ENCODE measurements at regions not wholly inside any gene's neighbourhood (a gene's known extent, or its start where the extent isn't known, plus 50 kb on each side); places are given as distances from the start of the nearest gene placed in this dataset.
"Not testable (repeated sequence)": the region's sequence is repeated elsewhere in the genome, so short reads cannot be mapped to it uniquely, and the experiment has no call there.

DNA sequence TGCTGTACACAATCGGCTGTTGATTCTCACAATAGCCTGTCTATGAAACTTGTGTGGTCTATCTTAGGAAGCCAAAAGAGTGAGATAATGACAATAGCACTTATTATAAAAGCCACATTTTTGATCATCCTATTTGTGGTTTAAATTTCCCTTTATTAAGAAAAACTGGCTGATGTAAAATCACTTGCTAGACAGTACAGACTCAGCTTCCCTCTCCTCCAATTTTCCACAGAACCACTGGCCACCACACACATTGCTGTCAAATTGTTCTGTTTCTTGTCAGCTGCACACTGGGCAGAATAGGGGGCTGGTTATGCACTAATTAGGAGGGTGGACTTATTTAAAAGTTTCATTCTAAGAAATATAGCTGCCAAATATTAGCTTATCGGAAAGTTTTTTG lies 425.9 kb downstream of the EPHA3 start:
- no peak for DNase-seq (ENCODE audit: low read depth)

- DNase-seq (ENCODE audit: low read depth), result not testable (repeated sequence)
Observed at GRCh38 chr3:89554587-89554986, 447.2 kb downstream of the EPHA3 start.

GRCh38 chr3:89558711-89559110 lies 451.3 kb downstream of the EPHA3 start:
- DNase-seq (ENCODE audit: low read depth), result no peak

GRCh38 chr3:89560568-89560967 lies 453.1 kb downstream of the EPHA3 start:
- DNase-seq (ENCODE audit: low read depth), result peak; percentile 2

GRCh38 chr3:89562373-89562772 lies 455.0 kb downstream of the EPHA3 start:
- no peak for DNase-seq (ENCODE audit: low read depth)

DNA sequence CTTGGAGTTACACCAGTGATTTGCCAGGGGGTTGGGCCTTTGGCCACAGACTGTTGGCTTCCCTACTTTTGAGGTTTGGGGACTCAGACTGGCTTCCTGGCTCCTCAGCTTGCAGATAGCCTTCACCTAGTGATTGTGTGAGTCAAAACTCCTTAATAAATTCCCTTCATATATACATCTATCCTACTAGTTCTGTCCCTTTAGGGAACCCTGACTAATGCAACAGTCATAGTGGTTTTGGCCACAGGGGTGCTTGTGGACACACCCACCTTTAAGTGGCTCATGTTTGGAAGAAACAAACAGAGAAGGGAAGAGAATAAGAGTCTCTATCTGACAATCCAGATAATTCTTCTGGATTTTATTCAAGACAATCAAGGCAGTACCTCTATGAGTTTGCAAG lies 457.7 kb downstream of the EPHA3 start:
- DNase-seq (ENCODE audit: low read depth), result no peak

GRCh38 chr3:89570465-89570864 lies 463.0 kb downstream of the EPHA3 start:
- DNase-seq (ENCODE audit: low read depth), result no peak

GRCh38 chr3:89571298-89571697 lies 463.9 kb downstream of the EPHA3 start:
- DNase-seq (ENCODE audit: low read depth), result no peak

DNA sequence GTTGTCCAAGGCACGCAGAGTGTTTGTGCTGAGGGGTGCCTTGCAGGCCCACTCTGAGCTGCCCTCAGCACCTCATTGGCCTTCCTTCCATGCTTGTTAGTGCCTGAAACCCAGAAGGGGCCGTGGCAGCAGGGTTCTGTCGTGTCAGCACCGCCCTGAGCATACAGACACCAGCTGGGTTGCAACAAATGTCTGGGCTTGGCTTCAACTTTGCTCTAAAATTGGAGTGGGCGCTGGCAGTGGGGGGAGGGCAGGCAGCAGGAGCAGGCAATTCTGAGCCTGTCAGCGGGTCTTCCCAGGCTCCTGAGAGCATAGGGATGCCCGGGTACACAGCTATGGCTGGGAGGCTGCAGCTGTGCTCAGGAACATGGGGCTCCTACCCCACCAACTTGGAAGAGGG lies 464.3 kb downstream of the EPHA3 start:
- DNase-seq (ENCODE audit: low read depth), result no peak

- DNase-seq (ENCODE audit: low read depth), result no peak
Observed at GRCh38 chr3:89572261-89572660, 464.8 kb downstream of the EPHA3 start.

DNA sequence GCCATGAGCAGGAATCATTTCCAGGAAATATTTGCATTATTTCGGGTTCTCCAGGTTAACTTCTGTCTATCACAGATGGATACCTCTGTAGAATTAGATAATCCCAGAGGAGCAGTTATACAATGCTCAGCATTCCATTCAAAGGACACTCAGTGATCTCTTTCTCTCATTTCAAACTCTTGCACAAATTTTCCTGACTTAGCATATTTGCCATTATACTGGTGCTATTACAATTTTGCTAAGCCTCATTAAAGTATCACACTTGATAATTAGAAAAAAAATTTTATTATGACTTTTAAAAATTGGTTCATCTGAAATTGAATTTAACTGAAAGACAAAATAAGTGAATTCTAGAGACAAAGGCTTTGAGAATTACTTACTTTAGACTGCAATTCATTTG lies 469.0 kb downstream of the EPHA3 start:
- no peak for DNase-seq (ENCODE audit: low read depth)

- no peak for DNase-seq (ENCODE audit: low read depth)
Observed at GRCh38 chr3:89577637-89578530, 470.5 kb downstream of the EPHA3 start.

DNA sequence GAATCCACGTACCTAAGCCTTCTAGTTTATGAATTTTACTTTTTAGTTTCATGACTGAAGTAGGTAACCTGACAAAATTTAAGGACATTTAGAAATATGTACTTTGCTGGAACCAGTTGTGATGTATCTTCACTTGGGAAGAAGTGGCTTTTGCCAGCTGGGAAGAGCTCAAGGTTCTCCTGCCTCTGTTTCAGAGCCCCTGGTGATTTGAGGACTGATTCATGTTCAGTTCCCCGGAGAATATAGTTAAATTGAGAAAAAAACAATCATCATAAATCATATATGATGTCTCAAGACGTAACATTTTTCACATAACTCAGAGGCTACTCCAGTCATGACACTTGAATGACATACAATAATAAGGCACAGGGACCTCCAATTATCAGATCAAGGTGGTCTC lies 473.4 kb downstream of the EPHA3 start:
- no peak for DNase-seq (ENCODE audit: low read depth)

DNA sequence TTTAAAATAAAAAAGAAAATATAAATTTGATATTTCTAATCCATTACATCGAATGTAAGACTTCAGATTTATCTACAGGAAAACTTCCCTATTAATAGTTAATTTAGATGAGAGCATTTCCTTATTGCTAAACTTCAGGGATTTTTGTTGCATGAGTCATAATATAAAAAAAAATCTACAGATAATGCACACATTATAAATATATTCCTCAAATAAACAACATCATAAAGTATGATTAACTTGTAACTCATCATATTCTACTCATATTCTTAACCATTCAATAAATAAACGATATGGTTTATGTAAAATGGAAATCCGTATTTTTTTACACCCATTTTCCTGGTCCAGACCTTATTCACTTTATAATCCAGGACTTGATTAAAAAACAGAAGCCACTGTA lies 477.0 kb downstream of the EPHA3 start:
- no peak for DNase-seq (ENCODE audit: low read depth)

GRCh38 chr3:89586256-89586655 lies 478.8 kb downstream of the EPHA3 start:
- DNase-seq (ENCODE audit: low read depth), result no peak

- no peak for DNase-seq (ENCODE audit: low read depth)
Observed at GRCh38 chr3:89586676-89587075, 479.3 kb downstream of the EPHA3 start.

DNA sequence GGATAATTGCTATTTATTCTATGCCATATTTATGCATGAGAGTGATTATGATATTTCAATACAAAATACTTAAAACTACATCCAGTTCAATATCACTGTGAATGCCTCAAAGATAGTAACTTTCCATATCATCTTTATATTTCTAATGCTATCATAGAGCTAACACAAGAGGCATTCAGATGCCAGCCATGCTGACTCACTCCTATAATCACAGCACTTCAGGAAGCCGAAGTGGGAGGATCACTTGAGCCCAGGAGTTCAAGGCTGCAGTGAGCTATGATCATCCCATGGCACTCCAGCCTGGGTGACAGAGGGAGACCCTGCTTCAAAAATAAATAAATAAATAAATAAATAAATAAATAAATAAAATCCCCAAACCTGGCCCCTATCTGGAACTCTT lies 498.7 kb downstream of the EPHA3 start:
- no peak for DNase-seq (ENCODE audit: low read depth)

DNA sequence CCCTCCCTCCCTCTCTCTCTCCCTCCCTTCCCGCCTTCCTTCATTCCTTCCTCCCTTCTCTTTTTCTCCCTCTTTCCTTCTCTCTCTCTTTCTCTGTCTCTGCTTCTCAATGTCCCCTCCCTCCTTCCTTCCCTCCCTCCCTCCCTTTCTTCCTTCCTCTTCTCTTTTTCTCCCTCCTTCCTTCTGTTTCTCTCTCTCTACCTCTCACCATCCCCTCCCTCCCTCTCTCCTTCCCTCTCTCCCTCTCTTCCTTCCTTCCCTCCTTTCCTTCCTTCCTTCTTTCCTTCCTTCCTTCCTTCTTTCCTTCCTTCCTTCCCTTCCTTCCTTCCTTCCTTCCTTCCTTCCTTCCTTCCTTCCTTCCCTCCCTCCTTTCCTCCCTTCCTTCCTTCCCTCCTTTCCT lies 504.6 kb downstream of the EPHA3 start:
- no peak for DNase-seq (ENCODE audit: low read depth)

GRCh38 chr3:89613241-89613640 lies 505.8 kb downstream of the EPHA3 start:
- no peak for DNase-seq (ENCODE audit: low read depth)

DNA sequence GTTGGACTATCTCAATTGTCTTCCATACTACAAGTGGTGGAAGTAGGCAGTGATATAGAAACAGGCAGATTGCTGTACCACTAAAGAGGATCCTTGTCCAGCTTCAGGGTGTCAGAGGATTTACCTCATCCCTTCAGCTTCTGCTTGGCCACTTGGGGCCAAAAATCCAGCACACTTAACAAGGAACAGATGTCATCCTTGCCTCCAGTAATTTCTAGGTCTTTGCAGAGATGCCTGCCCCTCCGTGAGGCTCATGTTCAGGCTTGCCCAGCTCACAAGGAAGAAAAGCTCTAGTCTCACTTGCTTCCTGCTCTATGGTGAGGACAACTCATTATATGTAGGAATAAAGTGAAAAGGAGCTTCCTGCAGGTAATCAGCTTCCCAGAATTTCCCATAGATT lies 510.3 kb downstream of the EPHA3 start:
- no peak for DNase-seq (ENCODE audit: low read depth)

- no peak for DNase-seq (ENCODE audit: low read depth)
Observed at GRCh38 chr3:89619263-89619662, 511.8 kb downstream of the EPHA3 start.

GRCh38 chr3:89622063-89622700 lies 514.8 kb downstream of the EPHA3 start:
- DNase-seq (ENCODE audit: low read depth), result no peak

DNA sequence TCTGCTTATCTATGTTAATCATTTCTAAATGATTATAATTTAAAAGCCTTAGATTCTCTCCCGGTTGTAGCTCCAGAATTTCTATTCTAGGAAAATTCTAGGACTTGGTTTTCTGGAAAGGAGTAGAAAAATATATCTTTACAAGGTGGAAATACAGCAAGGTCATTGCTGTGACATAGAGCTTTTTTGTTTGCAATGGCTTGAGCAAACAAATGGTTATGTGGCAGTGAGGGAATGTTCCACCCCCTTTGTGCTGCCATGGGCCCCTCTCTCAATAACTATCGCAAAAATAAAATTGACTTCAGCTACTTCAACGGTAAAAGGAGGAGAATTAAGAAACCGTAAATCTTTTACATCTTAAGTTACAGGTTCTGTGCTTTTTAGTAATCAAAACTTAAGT lies 517.1 kb downstream of the EPHA3 start:
- no peak for DNase-seq (ENCODE audit: low read depth)

GRCh38 chr3:89625945-89626344 lies 518.5 kb downstream of the EPHA3 start:
- DNase-seq (ENCODE audit: low read depth), result no peak

Measured in renal cortical epithelial cell (primary cell).